K562 (cell line): ENCODE measurements at regions not wholly inside any gene's neighbourhood (a gene's known extent, or its start where the extent isn't known, plus 50 kb on each side); places are given as distances from the start of the nearest gene placed in this dataset.

Experiments used
- ARHGAP35 ChIP-seq: fragments of 450-650 bp; IDR thresholded peaks from 2 replicates; pipeline ENCODE4 v1.6.1; 2018; ENCODE audit not compliant: partially characterized antibody
- BRD4 ChIP-seq: fragments of 200-600 bp; sonication (generic); IDR thresholded peaks from 2 replicates; pipeline ENCODE4 v1.6.1; 2017; ENCODE audit warnings: inconsistent platforms
- BRD9 ChIP-seq: fragments of 450-650 bp; IDR thresholded peaks from 2 replicates; pipeline ENCODE4 v1.6.1; 2018; ENCODE audit warnings: low read depth; ENCODE audit not compliant: partially characterized antibody
- ERF ChIP-seq: fragments of 450-650 bp; formaldehyde crosslinking; IDR thresholded peaks from 2 replicates; pipeline ENCODE4 v1.4.0; 2020; ENCODE audit warnings: mild to moderate bottlenecking, mixed read lengths
- ETV5 ChIP-seq: sonication (generic); formaldehyde crosslinking; IDR thresholded peaks from 2 replicates; pipeline ENCODE4 v1.4.0; 2020; ENCODE audit warnings: low read depth, mild to moderate bottlenecking, missing genetic modification reagents
- GATAD2A ChIP-seq: fragments of 450-650 bp; IDR thresholded peaks from 2 replicates; pipeline ENCODE4 v1.6.1; 2017
- MYC ChIP-seq, 2 experiments: fragments of 250-450 bp in 1 of 2; sonication (Bioruptor Pico) in 1 of 2; IDR thresholded peaks; 2 replicates each; pipeline versions ENCODE4 v1.5.1 to v1.6.1; 2012 to 2021; ENCODE audit warnings: low read depth in 2 of 2, borderline replicate concordance in 1 of 2, improper control_type of control experiment in 1 of 2, low read length in 1 of 2, mild to moderate bottlenecking in 1 of 2, moderate library complexity in 1 of 2
- NCOR1 ChIP-seq: fragments of 450-650 bp; IDR thresholded peaks from 2 replicates; pipeline ENCODE4 v1.6.1; 2016; ENCODE audit warnings: mild to moderate bottlenecking, moderate library complexity
- NFE2 ChIP-seq: IDR thresholded peaks from 2 replicates; pipeline ENCODE4 v1.6.1; 2014; ENCODE audit warnings: antibody characterized with exemption, low read depth
- RBM22 ChIP-seq: fragments of 200-400 bp; formaldehyde crosslinking; IDR thresholded peaks from 2 replicates; pipeline ENCODE4 v1.6.1; 2018; ENCODE audit warnings: low read length, low read depth; ENCODE audit not compliant: poor library complexity, severe bottlenecking
- SAFB ChIP-seq: fragments of 200-400 bp; formaldehyde crosslinking; IDR thresholded peaks from 2 replicates; pipeline ENCODE4 v1.6.1; 2017; ENCODE audit warnings: low read depth, low read length, borderline replicate concordance
- SMAD3 ChIP-seq: fragments of 450-650 bp; formaldehyde crosslinking; conservative IDR thresholded peaks from 2 replicates; pipeline ENCODE4 v1.4.0; 2020; ENCODE audit warnings: mild to moderate bottlenecking
- SP1 ChIP-seq: sonication (generic); formaldehyde crosslinking; IDR thresholded peaks from 2 replicates; pipeline ENCODE4 v1.8.1; 2022; ENCODE audit warnings: mild to moderate bottlenecking, missing genetic modification reagents
- STAG1 ChIP-seq: sonication (generic); formaldehyde crosslinking; IDR thresholded peaks from 2 replicates; pipeline ENCODE4 v1.5.0; 2020; ENCODE audit warnings: missing genetic modification reagents, borderline replicate concordance
- THRAP3 ChIP-seq: fragments of 450-650 bp; IDR thresholded peaks from 2 replicates; pipeline ENCODE4 v1.6.1; 2016; ENCODE audit warnings: mild to moderate bottlenecking, inconsistent platforms, borderline replicate concordance
- ZBED1 ChIP-seq: IDR thresholded peaks from 2 replicates; pipeline ENCODE4 v1.6.1; 2014
- ZBTB34 ChIP-seq: fragments of 250-450 bp; sonication (Bioruptor Pico); IDR thresholded peaks from 2 replicates; pipeline ENCODE4 v1.8.0; 2021; ENCODE audit warnings: mild to moderate bottlenecking, moderate library complexity
- ZFP91 ChIP-seq: sonication (generic); formaldehyde crosslinking; IDR thresholded peaks from 2 replicates; pipeline ENCODE4 v1.8.0; 2022; ENCODE audit warnings: mild to moderate bottlenecking, missing genetic modification reagents
- ZNF407 ChIP-seq: fragments of 450-650 bp; IDR thresholded peaks from 2 replicates; pipeline ENCODE4 v1.6.1; 2016; ENCODE audit warnings: low read depth

- no peak for TF ChIP-seq SAFB
- TF ChIP-seq THRAP3 = no peak
- 0 out of 2 replicates have a peak, but pooled peaks have one; percentile 27 for TF ChIP-seq SMAD3 (CRISPR knock-in tag)
- no peak for TF ChIP-seq RBM22
- TF ChIP-seq ZFP91 (CRISPR knock-in tag) = no peak
- TF ChIP-seq ETV5 (CRISPR knock-in tag) = peak; percentile 81
- TF ChIP-seq NCOR1 = peak; percentile 80
- TF ChIP-seq ARHGAP35 = no peak
- no peak for TF ChIP-seq ZBTB34 (CRISPR knock-in tag)
- no peak for TF ChIP-seq ZBED1
- TF ChIP-seq MYC (IDR thresholded peaks at IDR 0.05; ENCODE audit: low read depth, low read length) = peak; percentile 65
- no peak for TF ChIP-seq MYC (CRISPR knock-in tag; IDR thresholded peaks at IDR 0.05; ENCODE audit: borderline replicate concordance, low read depth)
- no peak for TF ChIP-seq STAG1 (CRISPR knock-in tag)
- peak; percentile 79 for TF ChIP-seq NFE2
- no peak for TF ChIP-seq ERF (CRISPR knock-in tag)
- no peak for TF ChIP-seq BRD9
- TF ChIP-seq BRD4 = 0 out of 2 replicates have a peak, but pooled peaks have one; percentile 10
- TF ChIP-seq GATAD2A = peak; percentile 89
- TF ChIP-seq SP1 (CRISPR knock-in tag) = no peak
- no peak for TF ChIP-seq ZNF407
These were observed 490.4 kb upstream of the FANCL start (continued) for GRCh38 chr2:58731488-58731869.
